Calu3 (cell line): ENCODE measurements at regions not wholly inside any gene's neighbourhood (a gene's known extent, or its start where the extent isn't known, plus 50 kb on each side); places are given as distances from the start of the nearest gene placed in this dataset.

Experiments used
- BruUV-seq: library from RNA; stranded (reverse); fragments of 400-500 nt; replicated peaks from 2 replicates; lab custom pipeline; 2021; lab: Mats Ljungman, UMichigan
- CTCF ChIA-PET: fragments of 300-600 bp; sonication (Branson Sonifier 250); formaldehyde crosslinking; loops from one replicate; lab custom pipeline; 2022; ENCODE audit warnings: antibody characterized with exemption; lab: Charles Lee
- DNase-seq: peaks from one replicate; pipeline ENCODE4 v3.0.0; 2022
- H3K27ac Mint-ChIP-seq: one replicate; pipeline ENCODE4 v1.8.0; 2022; ENCODE audit warnings: mixed read lengths; ENCODE audit not compliant: unreplicated experiment
- H3K27me3 Mint-ChIP-seq: one replicate; pipeline ENCODE4 v1.8.0; 2022; ENCODE audit warnings: mixed read lengths; ENCODE audit not compliant: unreplicated experiment
- H3K36me3 Mint-ChIP-seq: one replicate; pipeline ENCODE4 v1.8.0; 2022; ENCODE audit warnings: mild to moderate bottlenecking, moderate library complexity, mixed read lengths; ENCODE audit not compliant: insufficient read depth, unreplicated experiment
- H3K4me1 Mint-ChIP-seq: one replicate; pipeline ENCODE4 v1.8.0; 2022; ENCODE audit warnings: mild to moderate bottlenecking, low read depth, mixed read lengths; ENCODE audit not compliant: unreplicated experiment
- H3K4me3 Mint-ChIP-seq: one replicate; pipeline ENCODE4 v1.8.0; 2022; ENCODE audit warnings: mild to moderate bottlenecking, low read depth, moderate library complexity, mixed read lengths; ENCODE audit not compliant: unreplicated experiment
- H3K9me3 Mint-ChIP-seq: one replicate; pipeline ENCODE4 v1.8.0; 2022; ENCODE audit warnings: low read depth, mixed read lengths; ENCODE audit not compliant: unreplicated experiment
- intact Hi-C: fragments of 100-400 bp; cut with micrococcal nuclease; formaldehyde crosslinking; loops from one replicate; pipeline ENCODE4 v1.10.0; 2022; ENCODE audit not compliant: unreplicated experiment
- TF ChIP-seq, protein P1 (sequence below): fragments of 200-600 bp; IDR thresholded peaks from one replicate; pipeline ENCODE4 v1.8.0; 2022; ENCODE audit warnings: antibody characterized with exemption; ENCODE audit not compliant: unreplicated experiment

DNA sequence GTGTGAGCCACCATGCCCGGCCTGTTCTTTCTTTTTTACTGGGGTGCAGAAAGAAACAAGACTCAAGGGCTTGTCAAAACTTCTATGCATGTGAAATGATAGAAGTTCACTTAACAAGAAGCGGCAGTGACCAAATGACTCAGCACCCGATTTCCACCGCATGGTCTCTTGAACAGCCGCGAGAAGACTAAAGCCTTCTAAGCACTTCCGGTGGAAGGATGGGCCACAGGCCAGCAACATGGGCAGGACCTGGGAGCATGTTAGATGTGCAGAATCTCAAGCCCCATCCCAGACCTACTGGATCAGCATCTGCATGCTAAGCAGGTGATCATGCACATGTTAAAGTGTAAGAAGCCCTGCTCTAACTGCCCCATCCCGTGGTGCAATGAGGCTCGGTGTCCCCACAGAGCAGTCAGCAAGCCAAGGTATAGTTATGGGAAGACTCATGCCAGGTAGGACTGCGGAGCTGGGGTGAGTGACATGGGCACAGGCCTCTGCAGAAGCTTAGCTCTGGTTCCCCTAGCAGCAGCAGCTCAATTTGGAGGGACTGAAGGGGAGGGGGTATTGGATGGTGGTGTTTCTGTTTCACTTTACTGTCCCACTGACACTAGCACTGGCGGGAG is 88.5 kb upstream of the HNF1B start:
- Mint-ChIP-seq H3K36me3 (no peaks in the 10 kb centered on the region), H3K9me3 (no peaks in the 10 kb centered on the region), H3K27ac (no peak overlapping the region), H3K27me3 (peaks cover 82% of the 10 kb centered on the region), H3K4me1 (peaks cover 7% of the 10 kb centered on the region), H3K4me3 (no peak overlapping the region)
- CTCF ChIA-PET, result interaction anchor here (0.7 to 3.1 kb wide), 4 partner anchors 9 to 258 kb away, joined by 3 to 12 read pairs (median 6); no protein-coding TSS in a partner anchor
- TF ChIP-seq, protein P1, sequence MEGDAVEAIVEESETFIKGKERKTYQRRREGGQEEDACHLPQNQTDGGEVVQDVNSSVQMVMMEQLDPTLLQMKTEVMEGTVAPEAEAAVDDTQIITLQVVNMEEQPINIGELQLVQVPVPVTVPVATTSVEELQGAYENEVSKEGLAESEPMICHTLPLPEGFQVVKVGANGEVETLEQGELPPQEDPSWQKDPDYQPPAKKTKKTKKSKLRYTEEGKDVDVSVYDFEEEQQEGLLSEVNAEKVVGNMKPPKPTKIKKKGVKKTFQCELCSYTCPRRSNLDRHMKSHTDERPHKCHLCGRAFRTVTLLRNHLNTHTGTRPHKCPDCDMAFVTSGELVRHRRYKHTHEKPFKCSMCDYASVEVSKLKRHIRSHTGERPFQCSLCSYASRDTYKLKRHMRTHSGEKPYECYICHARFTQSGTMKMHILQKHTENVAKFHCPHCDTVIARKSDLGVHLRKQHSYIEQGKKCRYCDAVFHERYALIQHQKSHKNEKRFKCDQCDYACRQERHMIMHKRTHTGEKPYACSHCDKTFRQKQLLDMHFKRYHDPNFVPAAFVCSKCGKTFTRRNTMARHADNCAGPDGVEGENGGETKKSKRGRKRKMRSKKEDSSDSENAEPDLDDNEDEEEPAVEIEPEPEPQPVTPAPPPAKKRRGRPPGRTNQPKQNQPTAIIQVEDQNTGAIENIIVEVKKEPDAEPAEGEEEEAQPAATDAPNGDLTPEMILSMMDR, result no peak
- no TSS peak for BruUV-seq
- DNase-seq, result no peak
- intact Hi-C loops, result no loop called here

- CTCF ChIA-PET, result interaction anchor here (1.8 to 2.5 kb wide), 2 partner anchors 16 kb away, joined by 5 to 12 read pairs; no protein-coding TSS in a partner anchor
- no TSS peak for BruUV-seq
- H3K4me1 Mint-ChIP-seq, result peaks cover 9% of the 10 kb centered on the region
These were observed 87.1 kb upstream of the HNF1B start for GRCh38 chr17:37831986-37832385.

GRCh38 chr17:37831492-37831891 is 86.6 kb upstream of the HNF1B start:
- CTCF ChIA-PET, result interaction anchor here (0.7 to 1.8 kb wide), 2 partner anchors 15 to 182 kb away, joined by 3 to 5 read pairs; no protein-coding TSS in a partner anchor
- Mint-ChIP-seq H3K4me3 (no peak overlapping the region), H3K27me3 (peaks cover 69% of the 10 kb centered on the region), H3K9me3 (no peaks in the 10 kb centered on the region), H3K4me1 (peaks cover 9% of the 10 kb centered on the region), H3K36me3 (no peaks in the 10 kb centered on the region), H3K27ac (no peak overlapping the region)
- DNase-seq, result no peak
- intact Hi-C loops, result no loop called here
- TF ChIP-seq, protein P1, result no peak
- no TSS peak for BruUV-seq

More at GRCh38 chr17:37831986-37832385, 87.1 kb upstream of the HNF1B start:
- H3K27me3 Mint-ChIP-seq, result peaks cover 74% of the 10 kb centered on the region
- H3K36me3 Mint-ChIP-seq, result no peaks in the 10 kb centered on the region
- H3K9me3 Mint-ChIP-seq, result no peaks in the 10 kb centered on the region
- no peak overlapping the region for H3K4me3 Mint-ChIP-seq
- intact Hi-C loops, result no loop called here
- TF ChIP-seq, protein P1, result no peak
- no peak overlapping the region for H3K27ac Mint-ChIP-seq
- no peak for DNase-seq

DNA sequence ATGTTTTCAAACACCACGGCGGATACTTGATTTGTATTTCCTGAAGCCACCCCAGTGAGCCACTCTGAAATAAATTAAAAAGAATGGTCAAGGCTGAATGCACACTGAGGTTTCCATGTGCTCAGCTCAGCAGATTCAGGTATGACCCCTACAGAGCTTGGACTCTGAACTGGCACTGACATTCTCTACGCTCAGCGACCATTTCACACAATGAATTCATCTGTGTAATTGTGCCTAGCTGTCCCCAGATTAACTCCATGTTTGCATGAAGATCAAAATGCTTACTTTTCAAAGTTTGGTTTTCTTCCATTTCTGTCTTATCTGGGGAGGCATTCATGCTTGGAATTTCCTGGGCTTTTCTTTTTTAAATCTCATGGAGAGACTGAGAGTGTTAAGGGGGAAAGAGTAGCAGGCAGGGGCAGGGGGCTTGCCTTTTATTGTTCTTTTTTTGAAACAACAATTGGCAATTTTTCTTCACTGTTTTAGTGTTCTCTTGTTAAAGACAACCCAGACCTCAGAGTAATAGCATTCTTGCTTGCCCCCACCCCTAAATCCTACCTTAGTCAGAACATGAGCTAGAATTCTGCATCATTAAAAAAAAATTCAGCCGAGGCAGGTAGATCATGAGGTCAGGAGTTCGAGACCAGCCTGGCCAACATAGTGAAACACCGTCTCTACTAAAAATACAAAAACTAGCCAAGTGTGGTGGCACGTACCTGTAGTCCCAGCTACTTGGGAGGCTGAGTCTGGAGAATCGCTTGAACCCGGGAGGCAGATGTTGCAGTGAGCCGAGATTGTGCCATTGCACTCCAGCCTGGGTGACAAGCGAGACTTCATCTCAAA is 85.5 kb upstream of the HNF1B start:
- Mint-ChIP-seq H3K4me1 (peaks cover 9% of the 10 kb centered on the region), H3K36me3 (no peaks in the 10 kb centered on the region), H3K9me3 (no peaks in the 10 kb centered on the region), H3K4me3 (no peak overlapping the region), H3K27ac (no peak overlapping the region), H3K27me3 (peaks cover 58% of the 10 kb centered on the region)
- DNase-seq, result no peak
- intact Hi-C loops, result no loop called here
- BruUV-seq, result no TSS peak
- TF ChIP-seq, protein P1, result no peak
- CTCF ChIA-PET, result interaction anchor here (0.6 to 1.8 kb wide), 3 partner anchors 14 to 788 kb away, joined by 3 to 5 read pairs (median 3); no protein-coding TSS in a partner anchor
